Activated CD4-positive, alpha-beta memory T cell treated with anti-CD3 and anti-CD28 coated beads for 36 hours (primary cell): ENCODE measurements at regions not wholly inside any gene's neighbourhood (a gene's known extent, or its start where the extent isn't known, plus 50 kb on each side); places are given as distances from the start of the nearest gene placed in this dataset.
"Not testable (repeated sequence)": the region's sequence is repeated elsewhere in the genome, so short reads cannot be mapped to it uniquely, and the experiment has no call there.

ENCODE experiments used
- CTCF ChIA-PET: fragments of 350-600 bp; sonication (Branson Sonifier 250); formaldehyde crosslinking; loops from one replicate; lab custom pipeline; 2021; ENCODE audit warnings: antibody characterized with exemption, inconsistent platforms; lab: Charles Lee
- POLR2A ChIA-PET: fragments of 350-600 bp; sonication (Branson Sonifier 250); formaldehyde crosslinking; loops from one replicate; lab custom pipeline; 2021; ENCODE audit warnings: antibody characterized with exemption; lab: Charles Lee
- DNase-seq: peaks from one replicate; pipeline ENCODE4 v3.0.0-alpha.2; 2020
- H3K27ac Mint-ChIP-seq: one replicate; pipeline ENCODE4 v1.8.0; 2021; ENCODE audit warnings: mixed read lengths
- H3K27me3 Mint-ChIP-seq: one replicate; pipeline ENCODE4 v1.8.0; 2021; ENCODE audit warnings: mixed read lengths
- H3K36me3 Mint-ChIP-seq: one replicate; pipeline ENCODE4 v1.8.0; 2021; ENCODE audit warnings: mixed read lengths
- H3K4me1 Mint-ChIP-seq: one replicate; pipeline ENCODE4 v1.8.0; 2021; ENCODE audit warnings: low read depth, mixed read lengths
- H3K4me3 Mint-ChIP-seq: one replicate; pipeline ENCODE4 v1.8.0; 2021; ENCODE audit warnings: mild to moderate bottlenecking, mixed read lengths
- H3K9me3 Mint-ChIP-seq: one replicate; pipeline ENCODE4 v1.8.0; 2021; ENCODE audit warnings: mixed read lengths
- intact Hi-C: fragments of 100-400 bp; cut with micrococcal nuclease; formaldehyde crosslinking; loops from one replicate; pipeline ENCODE4 v1.15.1; 2023

DNA sequence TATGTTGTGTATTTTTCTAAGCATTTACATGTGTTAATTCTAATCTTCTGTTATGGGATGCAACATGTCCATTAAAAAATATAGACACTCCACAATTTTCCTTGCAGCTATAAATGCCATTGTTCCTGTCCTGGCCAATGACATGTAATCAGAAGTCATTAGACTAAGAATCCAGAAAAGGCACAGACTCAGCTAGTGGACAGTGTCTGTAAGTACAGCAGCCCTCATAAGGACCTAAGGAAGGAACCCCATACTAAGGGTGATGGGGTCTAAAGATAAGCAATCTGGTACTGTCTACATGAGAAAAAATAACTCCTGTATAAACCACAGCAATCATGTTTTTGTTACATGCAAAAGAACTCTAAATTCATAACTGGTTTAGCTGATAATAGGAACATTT is 115.9 kb downstream of the GPR85 start:
- H3K4me1 Mint-ChIP-seq: no peaks in the 10 kb centered on the region
- no peaks in the 10 kb centered on the region for H3K36me3 Mint-ChIP-seq
- intact Hi-C loops: no loop called here
- H3K27ac Mint-ChIP-seq: no peak overlapping the region
- H3K4me3 Mint-ChIP-seq: no peak overlapping the region
- CTCF ChIA-PET: interaction anchor here (0.7 kb wide), 1 partner anchor 13 kb away, joined by 3 read pairs; no protein-coding TSS in a partner anchor
- no peak for DNase-seq
- POLR2A ChIA-PET: no interaction called here
- no peaks in the 10 kb centered on the region for H3K9me3 Mint-ChIP-seq
- H3K27me3 Mint-ChIP-seq: peaks cover 17% of the 10 kb centered on the region

DNA sequence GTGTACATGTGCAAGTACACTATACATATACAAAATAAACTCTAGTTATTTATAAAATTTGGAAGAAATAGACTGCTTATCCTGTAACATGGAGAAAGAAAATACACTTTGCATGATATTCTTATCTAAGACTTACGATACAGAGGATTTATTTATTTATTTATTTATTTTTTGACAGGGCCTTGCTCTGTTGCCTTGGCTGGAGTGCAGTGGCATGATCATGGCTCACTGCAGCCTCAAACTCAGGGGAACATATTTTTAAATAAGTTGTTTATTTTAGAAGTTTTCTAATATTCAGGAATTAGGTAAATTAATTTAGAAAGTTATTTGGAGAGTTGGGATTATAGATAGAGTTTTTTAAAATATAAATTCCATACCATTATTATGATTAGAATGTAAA is 116.7 kb downstream of the GPR85 start:
- intact Hi-C loops: no loop called here
- ChIA-PET CTCF (no interaction called here), POLR2A (no interaction called here)
- no peaks in the 10 kb centered on the region for H3K9me3 Mint-ChIP-seq
- H3K27ac Mint-ChIP-seq: no peak overlapping the region
- no peaks in the 10 kb centered on the region for H3K4me1 Mint-ChIP-seq
- no peak for DNase-seq
- H3K27me3 Mint-ChIP-seq: peaks cover 17% of the 10 kb centered on the region
- H3K4me3 Mint-ChIP-seq: no peak overlapping the region
- no peaks in the 10 kb centered on the region for H3K36me3 Mint-ChIP-seq

DNA sequence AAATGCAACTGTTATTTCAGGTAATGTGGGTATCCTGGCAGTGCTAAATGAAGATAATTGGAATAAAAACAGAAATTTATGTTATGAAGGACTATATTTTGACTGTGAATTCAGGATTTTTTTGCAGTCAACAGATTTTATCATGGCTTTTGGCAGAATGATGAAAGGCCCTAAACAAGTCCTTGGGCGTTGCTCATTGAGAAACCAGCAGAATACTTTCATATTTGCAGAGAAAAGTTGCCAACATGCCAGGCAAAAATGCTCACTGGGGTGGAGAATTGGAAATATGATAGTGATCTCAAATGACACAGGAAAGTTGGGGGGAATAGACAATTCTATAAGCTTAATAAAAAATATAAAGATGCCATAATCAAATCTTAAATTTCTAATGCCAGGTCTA is 121.1 kb downstream of the GPR85 start:
- intact Hi-C loops: no loop called here
- Mint-ChIP-seq H3K36me3 (no peaks in the 10 kb centered on the region), H3K4me3 (no peak overlapping the region), H3K9me3 (no peaks in the 10 kb centered on the region), H3K27ac (no peak overlapping the region), H3K27me3 (peaks cover 25% of the 10 kb centered on the region), H3K4me1 (no peaks in the 10 kb centered on the region)
- DNase-seq: no peak
- CTCF ChIA-PET: no interaction called here
- POLR2A ChIA-PET: no interaction called here

DNA sequence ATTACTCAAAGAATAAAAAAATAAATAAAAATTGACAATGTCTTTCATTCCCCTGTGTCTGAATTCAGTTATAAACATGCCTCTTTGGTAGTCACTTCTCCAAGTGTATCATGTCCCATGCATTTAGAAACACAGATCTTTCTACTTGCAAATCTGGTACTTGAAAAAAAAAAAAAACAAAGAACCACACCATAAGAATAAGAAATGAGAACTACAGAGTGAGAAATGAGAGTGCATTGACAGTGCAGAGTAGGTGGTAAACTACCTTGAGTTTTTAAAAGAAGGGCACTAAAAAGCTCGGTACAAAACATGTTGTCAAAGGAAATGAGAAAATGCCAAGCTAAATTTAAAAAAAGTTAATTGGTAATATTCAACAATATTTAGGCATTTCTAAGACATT is 123.0 kb downstream of the GPR85 start:
- DNase-seq: no peak
- CTCF ChIA-PET: no interaction called here
- no peaks in the 10 kb centered on the region for H3K9me3 Mint-ChIP-seq
- H3K36me3 Mint-ChIP-seq: no peaks in the 10 kb centered on the region
- H3K27ac Mint-ChIP-seq: no peak overlapping the region
- POLR2A ChIA-PET: no interaction called here
- H3K27me3 Mint-ChIP-seq: peaks cover 27% of the 10 kb centered on the region
- H3K4me1 Mint-ChIP-seq: no peaks in the 10 kb centered on the region
- intact Hi-C loops: no loop called here
- H3K4me3 Mint-ChIP-seq: no peak overlapping the region

DNA sequence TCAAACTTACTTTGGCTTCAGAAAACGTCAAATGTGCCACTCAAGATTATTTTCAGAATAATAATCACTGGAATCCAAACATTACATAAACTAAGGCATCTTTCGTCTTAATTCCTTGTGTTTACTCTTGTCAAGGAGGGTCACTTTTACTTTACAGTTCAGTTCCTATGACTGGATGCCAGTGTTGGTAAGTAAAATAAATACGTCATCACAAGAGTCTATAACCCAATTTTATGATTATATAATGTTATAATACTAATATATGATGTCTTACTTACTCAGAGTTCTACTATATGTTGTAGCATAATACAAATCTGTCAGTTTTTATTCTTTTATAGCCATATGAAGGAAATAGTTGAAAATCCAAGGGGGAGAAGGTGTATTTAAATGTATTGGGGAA is 123.8 kb downstream of the GPR85 start:
- Mint-ChIP-seq H3K36me3 (no peaks in the 10 kb centered on the region), H3K27ac (no peak overlapping the region), H3K4me3 (no peak overlapping the region), H3K4me1 (no peaks in the 10 kb centered on the region), H3K9me3 (no peaks in the 10 kb centered on the region), H3K27me3 (peaks cover 26% of the 10 kb centered on the region)
- ChIA-PET CTCF (no interaction called here), POLR2A (no interaction called here)
- intact Hi-C loops: no loop called here
- no peak for DNase-seq

DNA sequence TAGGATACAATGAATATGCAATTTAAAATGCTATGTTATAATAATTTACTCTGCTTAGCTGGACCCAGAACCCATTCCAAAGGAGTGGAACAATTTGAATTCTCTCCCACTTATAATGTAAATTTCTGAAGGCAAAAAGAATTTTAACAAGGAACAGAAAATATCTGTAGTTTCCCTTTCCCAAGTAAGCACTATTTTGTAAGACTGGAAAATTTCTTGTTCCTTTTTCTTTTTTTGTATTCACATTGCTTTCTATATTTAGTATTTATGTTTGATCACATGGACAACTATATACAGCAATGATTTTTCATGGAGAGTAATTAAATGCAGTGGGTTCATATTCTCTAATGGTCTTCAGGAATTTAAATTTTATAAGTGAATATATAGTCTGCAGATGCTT is 127.4 kb downstream of the GPR85 start:
- Mint-ChIP-seq H3K9me3 (no peaks in the 10 kb centered on the region), H3K27me3 (peaks cover 37% of the 10 kb centered on the region), H3K4me3 (no peak overlapping the region), H3K36me3 (no peaks in the 10 kb centered on the region), H3K27ac (no peak overlapping the region), H3K4me1 (no peaks in the 10 kb centered on the region)
- intact Hi-C loops: no loop called here
- POLR2A ChIA-PET: no interaction called here
- no peak for DNase-seq
- CTCF ChIA-PET: no interaction called here

DNA sequence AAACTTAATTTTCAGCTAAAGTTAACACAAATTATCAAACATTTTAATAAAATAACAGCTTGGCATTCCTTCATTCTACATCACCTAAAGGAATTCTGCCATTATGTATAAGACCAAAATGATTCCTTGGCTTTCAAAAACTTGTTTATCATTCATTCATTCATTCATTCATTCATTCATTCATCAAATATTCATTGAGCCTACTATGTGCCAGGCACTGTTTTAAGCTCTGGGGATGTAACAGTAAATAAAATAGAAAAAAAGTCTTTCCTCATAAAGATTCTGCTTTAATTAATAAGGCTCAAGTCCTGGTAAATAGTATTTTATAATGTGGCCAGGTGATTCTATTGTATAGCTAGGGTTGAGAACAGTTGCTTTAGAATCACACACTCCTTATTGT is 127.9 kb downstream of the GPR85 start:
- POLR2A ChIA-PET: no interaction called here
- DNase-seq: no peak
- CTCF ChIA-PET: no interaction called here
- no peaks in the 10 kb centered on the region for H3K4me1 Mint-ChIP-seq
- H3K4me3 Mint-ChIP-seq: no peak overlapping the region
- H3K36me3 Mint-ChIP-seq: no peaks in the 10 kb centered on the region
- H3K27ac Mint-ChIP-seq: no peak overlapping the region
- no peaks in the 10 kb centered on the region for H3K9me3 Mint-ChIP-seq
- peaks cover 36% of the 10 kb centered on the region for H3K27me3 Mint-ChIP-seq
- intact Hi-C loops: no loop called here

DNA sequence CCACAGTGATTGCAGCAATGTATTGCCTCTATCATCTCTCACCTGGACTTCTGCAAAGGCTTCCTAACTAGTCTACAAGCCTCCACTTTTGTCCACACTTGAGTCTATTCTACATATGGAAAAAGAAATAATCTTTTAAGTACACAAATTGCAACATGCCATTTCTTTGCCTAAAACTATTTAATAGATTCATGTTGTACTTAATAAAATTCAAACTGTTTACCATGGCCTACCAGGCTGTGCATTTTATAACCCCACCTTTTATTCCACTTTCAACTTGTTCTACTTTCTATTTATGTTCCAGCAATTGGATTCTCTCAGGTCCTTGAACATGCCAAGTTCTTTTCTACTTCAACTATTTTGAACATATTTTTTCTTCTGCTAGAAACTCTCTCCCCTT is 128.7 kb downstream of the GPR85 start:
- no peaks in the 10 kb centered on the region for H3K9me3 Mint-ChIP-seq
- DNase-seq: no peak
- POLR2A ChIA-PET: no interaction called here
- CTCF ChIA-PET: no interaction called here
- H3K36me3 Mint-ChIP-seq: no peaks in the 10 kb centered on the region
- no peak overlapping the region for H3K27ac Mint-ChIP-seq
- H3K4me1 Mint-ChIP-seq: no peaks in the 10 kb centered on the region
- no peak overlapping the region for H3K4me3 Mint-ChIP-seq
- intact Hi-C loops: no loop called here
- H3K27me3 Mint-ChIP-seq: peaks cover 29% of the 10 kb centered on the region

DNA sequence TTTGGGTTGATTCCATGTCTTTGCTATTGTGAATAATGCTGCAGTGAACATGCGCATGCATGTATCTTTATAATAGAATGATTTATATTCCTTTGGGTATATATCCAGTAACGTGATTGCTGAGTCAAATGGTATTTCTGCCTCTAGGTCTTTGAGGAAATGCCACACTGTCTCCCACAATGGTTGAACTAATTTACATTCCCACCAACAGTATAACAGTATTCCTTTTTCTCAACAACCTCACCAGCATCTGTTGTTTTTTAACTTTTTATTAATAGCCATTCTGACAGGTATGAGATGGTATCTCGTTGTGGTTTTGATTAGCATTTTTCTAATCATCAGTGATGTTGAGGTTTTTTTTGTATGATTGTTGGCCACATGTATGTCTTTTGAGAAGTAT is 133.6 kb downstream of the GPR85 start:
- H3K4me1 Mint-ChIP-seq, POLR2A ChIA-PET, intact Hi-C loops, H3K36me3 Mint-ChIP-seq, H3K9me3 Mint-ChIP-seq, H3K27ac Mint-ChIP-seq, CTCF ChIA-PET, H3K4me3 Mint-ChIP-seq, DNase-seq: not testable (repeated sequence)
- peaks cover 29% of the 10 kb centered on the region for H3K27me3 Mint-ChIP-seq

DNA sequence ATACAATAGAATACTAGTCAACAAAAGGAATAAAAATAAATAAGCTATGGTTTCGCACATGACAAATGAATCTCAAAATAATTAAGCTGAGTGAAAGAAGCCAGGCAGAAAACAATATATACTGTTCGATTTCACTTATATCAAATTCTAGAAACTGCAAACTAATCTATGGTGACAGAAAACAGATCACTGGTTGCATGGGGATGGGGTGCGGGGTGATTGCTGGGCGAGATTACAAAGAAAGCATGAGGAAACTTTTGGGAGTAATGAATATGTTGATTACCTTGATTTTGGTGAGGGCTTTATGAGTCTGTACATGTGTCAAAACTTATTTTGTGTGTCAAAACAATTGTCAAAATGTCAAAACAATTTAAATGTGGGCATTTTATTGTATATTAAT is 135.6 kb downstream of the GPR85 start:
- POLR2A ChIA-PET: no interaction called here
- H3K9me3 Mint-ChIP-seq: no peaks in the 10 kb centered on the region
- H3K36me3 Mint-ChIP-seq: no peaks in the 10 kb centered on the region
- H3K27ac Mint-ChIP-seq: no peak overlapping the region
- intact Hi-C loops: no loop called here
- peaks cover 20% of the 10 kb centered on the region for H3K27me3 Mint-ChIP-seq
- no peaks in the 10 kb centered on the region for H3K4me1 Mint-ChIP-seq
- no peak overlapping the region for H3K4me3 Mint-ChIP-seq
- CTCF ChIA-PET: no interaction called here
- DNase-seq: no peak

DNA sequence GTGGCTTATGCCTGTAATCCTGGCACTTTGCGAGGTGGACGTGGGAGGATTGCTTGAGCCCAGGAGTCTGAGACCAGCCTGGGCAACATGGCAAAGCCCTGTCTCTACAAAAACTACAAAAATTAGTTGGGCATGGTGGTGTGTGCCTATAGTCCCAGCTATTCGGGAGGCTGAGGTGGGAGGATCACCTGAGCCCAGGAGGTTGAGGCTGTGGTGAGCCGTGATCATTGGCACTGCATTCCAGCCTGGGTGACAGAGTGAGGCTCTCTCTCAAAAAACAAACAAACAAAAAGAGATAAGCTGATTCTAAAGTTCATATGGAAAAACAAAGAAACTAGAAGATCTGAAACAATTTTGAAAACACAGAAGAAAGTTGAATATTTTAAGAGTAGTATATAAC is 136.9 kb downstream of the GPR85 start:
- H3K9me3 Mint-ChIP-seq, H3K4me3 Mint-ChIP-seq, H3K4me1 Mint-ChIP-seq, H3K27ac Mint-ChIP-seq, CTCF ChIA-PET, intact Hi-C loops, POLR2A ChIA-PET, DNase-seq, H3K36me3 Mint-ChIP-seq: not testable (repeated sequence)
- peaks cover 16% of the 10 kb centered on the region for H3K27me3 Mint-ChIP-seq

DNA sequence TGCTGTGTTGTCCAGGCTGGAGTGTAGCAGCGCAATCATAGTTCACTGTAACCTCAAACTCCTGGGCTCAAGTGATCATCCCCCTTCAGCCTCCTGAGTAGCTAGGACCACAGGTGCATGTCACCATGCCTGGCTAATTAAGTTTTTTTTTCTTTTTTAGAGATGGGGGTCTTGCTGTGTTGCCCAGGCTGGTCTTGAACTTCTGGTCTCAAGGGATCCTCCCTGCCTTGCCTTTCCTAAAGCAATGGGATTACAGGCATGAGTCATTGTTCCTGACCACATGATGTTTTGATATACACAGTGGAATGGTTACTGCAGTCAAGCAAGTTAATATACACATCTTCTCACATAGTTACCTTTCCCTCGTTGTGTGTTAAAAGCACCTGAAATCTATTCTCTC is 140.3 kb downstream of the GPR85 start:
- POLR2A ChIA-PET: no interaction called here
- Mint-ChIP-seq H3K27ac (no peak overlapping the region), H3K27me3 (peaks cover 17% of the 10 kb centered on the region), H3K9me3 (no peaks in the 10 kb centered on the region), H3K4me3 (no peak overlapping the region), H3K36me3 (no peaks in the 10 kb centered on the region), H3K4me1 (no peaks in the 10 kb centered on the region)
- intact Hi-C loops: no loop called here
- DNase-seq: no peak
- CTCF ChIA-PET: interaction anchor here (1.2 kb wide), 1 partner anchor 475 kb away, joined by 3 read pairs; no protein-coding TSS in a partner anchor

DNA sequence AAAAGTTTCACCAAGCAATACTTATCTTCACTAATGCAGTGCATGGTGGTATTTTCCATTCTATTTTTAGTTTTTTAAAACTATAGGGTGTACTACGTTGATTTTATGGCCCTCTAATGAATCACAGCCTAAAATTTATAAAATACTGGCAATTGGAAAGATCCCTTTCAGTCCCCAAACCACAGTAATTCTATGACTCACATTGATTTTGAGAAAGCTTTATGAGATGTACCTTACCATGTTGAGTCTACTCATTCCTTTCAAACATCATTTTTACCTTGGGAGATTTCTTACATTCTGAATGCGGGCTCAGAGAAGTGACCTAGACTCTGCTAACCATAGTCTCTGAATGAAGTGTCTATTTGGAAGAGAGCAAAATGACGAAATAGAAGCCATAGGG is 141.6 kb downstream of the GPR85 start:
- Mint-ChIP-seq H3K9me3 (no peaks in the 10 kb centered on the region), H3K4me3 (no peak overlapping the region), H3K36me3 (no peaks in the 10 kb centered on the region), H3K27me3 (peaks cover 13% of the 10 kb centered on the region), H3K27ac (no peak overlapping the region), H3K4me1 (peaks cover 11% of the 10 kb centered on the region)
- ChIA-PET CTCF (interaction anchor here (1.2 kb wide), 1 partner anchor 477 kb away, joined by 3 read pairs; no protein-coding TSS in a partner anchor), POLR2A (no interaction called here)
- intact Hi-C loops: no loop called here
- DNase-seq: no peak
